ENCODE measurements at regions not wholly inside any gene's neighbourhood (a gene's known extent, or its start where the extent isn't known, plus 50 kb on each side); places are given as distances from the start of the nearest gene placed in this dataset.

DNA sequence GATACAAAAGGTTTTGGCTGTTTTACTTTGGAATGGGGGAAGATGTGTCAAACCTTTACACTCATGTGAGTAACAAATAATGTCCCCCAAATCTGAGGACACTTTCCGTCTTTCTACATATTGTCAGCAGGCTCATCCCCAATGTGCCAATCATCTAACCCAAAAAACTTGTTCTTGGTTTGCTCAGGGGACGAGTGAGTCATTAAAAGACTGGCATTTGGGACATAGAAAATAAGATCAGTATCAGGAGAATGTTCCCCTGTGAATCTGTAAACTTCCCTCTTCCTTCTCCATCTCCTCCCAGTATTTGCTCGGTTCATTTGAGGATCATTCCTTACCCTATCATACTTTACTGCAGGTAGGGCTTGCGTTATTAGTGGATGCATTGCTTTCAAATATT lies 194.1 kb upstream of the RUNX1 start:
- no peak for DNase-seq (ENCODE audit: low read depth in 2 of 3, low spot score in 2 of 3)

DNA sequence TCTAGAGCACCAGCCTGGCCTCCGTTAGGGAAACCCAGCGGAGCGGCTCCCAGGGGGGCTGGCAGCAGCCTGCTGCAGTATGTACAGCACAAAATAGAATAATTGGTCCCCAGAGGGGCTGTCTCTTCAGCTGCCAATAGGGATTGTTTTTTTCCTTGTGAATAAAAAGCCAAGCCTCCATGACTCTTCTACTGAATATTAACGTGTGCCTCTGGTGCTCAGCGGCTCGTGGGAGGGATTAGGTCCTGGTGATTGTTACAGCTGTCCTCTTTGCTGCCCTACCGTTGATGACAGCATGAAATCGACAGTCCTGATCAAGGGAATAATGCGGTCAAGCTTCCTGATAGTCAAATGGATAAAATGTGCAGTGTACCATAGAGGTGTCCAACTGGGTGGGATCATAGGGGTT lies 190.7 kb upstream of the RUNX1 start:
- DNase-seq (ENCODE audit: low read depth in 2 of 3, low spot score in 2 of 3): no peak

DNA sequence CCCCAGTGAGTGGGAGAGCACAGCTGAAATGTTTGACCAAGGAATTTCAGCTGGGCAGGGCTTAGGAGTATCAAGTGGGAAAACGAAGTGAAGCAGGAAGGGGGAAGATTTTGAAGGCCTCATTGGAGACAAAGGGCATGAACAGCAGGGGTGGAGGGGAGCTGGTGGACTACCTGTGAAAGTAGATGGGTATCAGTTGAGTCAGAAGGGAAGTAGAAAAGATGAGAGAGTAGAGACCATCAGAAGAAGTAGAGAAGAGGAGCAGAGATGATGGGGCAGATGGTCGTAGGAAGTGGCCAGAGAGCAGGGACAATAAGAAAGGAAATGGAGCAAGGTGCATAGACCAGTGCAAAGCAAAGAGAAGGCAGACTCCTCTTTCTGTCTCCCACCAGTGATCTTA lies 189.0 kb upstream of the RUNX1 start:
- DNase-seq (ENCODE audit: low read depth in 2 of 3, low spot score in 2 of 3): no peak

DNA sequence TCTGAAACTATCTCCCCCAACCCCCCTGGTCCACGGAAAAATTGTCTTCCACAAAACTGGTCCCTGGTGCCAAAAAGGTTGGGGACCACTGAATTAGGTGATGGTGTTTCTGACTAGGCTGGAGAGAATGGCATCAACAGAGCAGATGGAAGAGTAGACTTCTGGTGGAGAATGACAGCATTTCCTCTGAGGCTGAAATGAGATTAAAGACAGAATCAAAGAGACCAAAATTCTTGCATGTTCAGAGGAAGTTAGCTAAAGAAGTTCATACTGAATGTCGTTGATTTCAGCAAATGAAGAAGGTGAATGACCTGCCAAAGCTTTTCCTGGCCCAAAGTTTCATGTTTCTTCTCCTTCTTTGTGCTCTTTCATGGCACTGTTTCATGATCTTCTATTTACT lies 188.2 kb upstream of the RUNX1 start:
- no peak for DNase-seq (ENCODE audit: low read depth in 2 of 3, low spot score in 2 of 3)

DNA sequence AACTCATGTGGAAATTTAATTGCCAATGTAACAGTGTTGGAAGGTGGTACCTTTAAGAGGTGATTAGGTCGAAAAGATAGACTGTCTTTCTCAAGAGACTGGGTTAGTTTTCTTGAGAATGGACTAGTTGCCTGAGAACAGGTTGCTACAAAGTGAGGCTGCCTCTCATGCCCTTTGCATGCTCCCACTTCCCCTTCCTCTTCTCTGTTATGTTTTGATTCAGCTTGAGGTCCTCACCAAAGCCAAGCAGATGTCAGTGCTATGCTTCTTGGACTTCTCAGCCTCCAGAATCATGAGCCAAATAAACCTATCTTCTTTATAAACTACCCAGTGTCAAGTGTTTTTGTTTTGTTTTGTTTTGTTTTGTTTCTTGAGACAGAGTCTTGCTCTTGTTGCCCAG lies 187.0 kb upstream of the RUNX1 start:
- no peak for DNase-seq (ENCODE audit: low read depth in 2 of 3, low spot score in 2 of 3)

DNA sequence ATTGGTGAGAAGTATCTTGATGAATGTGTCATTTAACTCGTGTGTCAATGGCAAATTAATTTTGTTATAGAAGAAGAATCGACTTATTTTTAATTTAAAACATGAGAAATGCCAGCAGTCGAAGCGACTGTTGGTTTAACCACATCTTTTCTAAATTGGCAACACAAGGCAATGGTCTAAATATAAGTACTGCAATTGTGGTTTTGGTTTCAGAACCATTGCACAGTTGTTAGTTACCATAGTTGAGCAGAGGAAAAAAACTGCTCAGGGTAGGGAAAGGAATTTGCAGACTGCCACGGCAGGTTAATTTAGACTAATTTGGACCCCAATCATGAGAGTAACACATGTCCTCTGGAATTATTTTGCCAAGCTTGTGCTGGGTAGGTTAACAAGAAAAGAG lies 185.6 kb upstream of the RUNX1 start:
- no peak for DNase-seq (ENCODE audit: low read depth in 2 of 3, low spot score in 2 of 3)

DNA sequence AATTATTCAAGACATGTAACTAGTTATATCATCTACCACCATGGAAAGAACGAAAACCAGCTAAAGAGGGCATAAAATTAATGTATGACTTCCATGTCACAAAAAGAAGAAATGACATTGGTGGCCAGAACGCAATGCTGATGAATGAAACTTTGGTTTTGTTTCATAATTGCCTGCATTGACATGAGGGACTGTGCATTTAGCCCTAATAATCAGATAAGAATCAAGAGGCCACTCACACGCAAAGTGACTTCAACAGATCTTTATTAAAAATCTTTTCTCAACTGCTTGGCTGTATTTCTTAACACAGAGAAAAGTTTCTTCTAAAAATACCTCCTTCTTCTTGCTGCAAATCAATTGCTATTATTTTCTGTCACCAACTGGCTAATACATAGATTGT lies 184.7 kb upstream of the RUNX1 start:
- DNase-seq (ENCODE audit: low read depth in 2 of 3, low spot score in 2 of 3): no peak

DNA sequence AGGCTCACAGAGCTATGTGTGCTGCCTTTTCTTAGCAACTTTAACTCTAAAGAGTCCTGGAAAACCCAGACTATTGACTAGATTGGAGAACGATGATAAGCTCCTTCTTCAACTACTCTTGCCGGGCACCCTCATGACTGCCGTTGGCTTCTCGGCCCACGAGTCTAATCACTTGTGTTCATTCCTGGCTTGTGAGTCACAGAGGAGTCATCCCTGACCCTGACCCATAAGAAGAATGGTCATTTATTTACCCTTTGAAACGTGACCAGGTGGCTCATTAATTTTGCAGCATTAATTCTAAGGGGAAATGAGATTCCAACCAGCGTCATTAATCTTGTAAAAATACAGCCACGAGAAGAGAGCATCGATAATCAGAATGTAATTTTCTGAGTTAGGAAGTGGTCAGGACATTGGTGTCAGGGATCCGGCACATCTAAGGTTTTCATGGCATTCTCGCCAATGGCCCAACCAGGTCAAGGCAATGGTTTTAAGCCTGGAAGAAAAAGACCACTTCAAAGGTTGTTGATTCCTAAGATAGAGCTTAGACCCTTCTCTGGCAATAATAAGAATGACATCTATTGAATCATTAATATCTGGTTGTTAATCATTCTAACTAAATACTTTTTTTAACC lies 183.6 kb upstream of the RUNX1 start:
- DNase-seq (ENCODE audit: low read depth in 2 of 3, low spot score in 2 of 3): no peak

DNA sequence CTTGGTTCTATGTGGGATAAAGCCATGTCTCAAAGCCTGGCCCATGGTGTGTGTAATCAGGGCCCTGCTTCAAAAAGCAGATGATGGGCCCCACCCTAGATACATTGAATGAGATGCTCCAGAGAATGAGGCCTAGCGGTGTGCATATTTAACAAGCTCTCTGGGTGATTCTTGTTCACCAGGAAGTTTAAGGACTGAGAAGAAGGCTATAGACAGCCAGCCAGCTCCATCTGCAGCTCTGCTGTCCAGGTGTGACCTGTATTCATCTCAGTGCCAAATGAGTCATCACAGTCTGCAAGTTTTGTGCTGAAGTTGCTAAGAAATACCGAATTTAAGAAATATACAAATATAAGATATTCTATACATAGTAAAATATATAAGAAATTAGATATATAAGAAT lies 182.0 kb upstream of the RUNX1 start:
- no peak for DNase-seq (ENCODE audit: low read depth in 2 of 3, low spot score in 2 of 3)

DNA sequence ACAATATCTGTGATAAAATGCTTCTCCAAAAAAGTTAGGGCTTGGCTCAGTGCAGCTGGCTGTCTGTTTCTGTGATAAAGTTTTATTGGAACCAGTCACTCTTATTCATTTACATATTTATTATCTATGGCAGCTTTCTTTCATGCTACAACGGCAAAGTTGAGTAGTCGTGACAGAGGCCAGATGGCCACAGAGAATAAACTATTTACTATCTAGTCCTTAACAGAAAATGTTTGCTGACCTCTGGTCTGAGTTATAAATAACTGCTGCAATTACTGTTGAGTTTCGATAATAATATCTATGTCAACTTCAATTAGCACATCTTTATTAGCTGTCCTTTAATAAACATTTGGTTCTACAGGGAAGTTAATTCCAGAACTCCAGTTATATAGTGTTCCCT lies 180.2 kb upstream of the RUNX1 start:
- no peak for DNase-seq (ENCODE audit: low read depth in 2 of 3, low spot score in 2 of 3)

DNA sequence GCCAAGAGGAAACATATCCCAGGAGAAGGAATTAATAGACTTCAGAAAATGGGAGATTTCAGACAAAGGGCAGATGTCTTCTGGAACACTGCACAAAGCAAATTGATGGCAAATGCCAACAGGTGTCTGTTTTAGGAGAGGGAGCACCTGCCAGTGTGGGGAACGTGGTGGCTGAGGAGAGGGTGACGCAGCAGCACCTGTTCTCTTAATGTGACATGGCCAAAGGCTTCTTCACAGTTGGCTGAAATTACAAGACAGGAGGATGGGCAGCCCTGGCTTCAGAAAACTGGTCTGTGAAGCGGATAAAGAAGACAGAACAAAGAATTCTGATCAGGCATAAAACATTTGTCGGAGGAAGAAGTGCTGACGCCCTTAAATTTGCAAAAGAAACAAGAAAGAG lies 178.7 kb upstream of the RUNX1 start:
- DNase-seq (ENCODE audit: low read depth in 2 of 3, low spot score in 2 of 3): no peak

DNA sequence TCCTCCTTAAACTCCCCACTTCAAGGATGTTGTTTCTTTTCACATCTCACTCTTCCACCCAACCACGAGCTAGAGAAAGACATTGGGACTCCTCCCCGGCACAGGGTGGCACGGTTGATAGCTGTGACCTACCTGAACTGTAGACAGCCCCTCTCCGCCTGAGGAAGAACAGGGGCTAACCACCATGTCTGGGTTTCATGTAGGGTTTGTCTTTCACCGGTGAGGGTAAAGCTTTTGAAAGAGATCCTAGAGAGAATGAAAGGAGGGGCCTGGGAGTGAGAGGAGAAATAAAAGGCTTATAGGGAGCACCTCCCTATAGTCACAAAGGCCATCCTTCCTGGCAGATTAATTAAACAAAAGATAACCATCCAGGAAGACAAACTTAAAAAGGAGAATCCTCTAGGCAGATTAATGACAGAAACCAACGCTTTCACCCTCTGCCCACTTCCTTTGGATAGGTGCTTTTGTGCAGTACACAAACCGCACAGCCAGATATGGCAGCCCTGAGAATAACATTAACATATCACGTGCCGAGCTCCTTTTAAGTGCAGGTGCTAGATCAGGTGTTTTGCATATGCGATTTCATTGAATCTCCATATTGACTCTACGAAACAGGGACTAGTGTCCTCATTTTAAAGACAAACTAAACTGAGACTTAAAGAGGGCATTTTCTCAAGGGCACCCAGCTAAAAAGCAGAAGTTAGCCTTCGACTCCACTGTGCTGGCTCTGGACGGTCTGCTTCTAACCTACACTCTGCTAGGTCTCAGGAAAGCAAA lies 178.1 kb upstream of the RUNX1 start:
- no peak for DNase-seq (ENCODE audit: low read depth in 2 of 3, low spot score in 2 of 3)

DNA sequence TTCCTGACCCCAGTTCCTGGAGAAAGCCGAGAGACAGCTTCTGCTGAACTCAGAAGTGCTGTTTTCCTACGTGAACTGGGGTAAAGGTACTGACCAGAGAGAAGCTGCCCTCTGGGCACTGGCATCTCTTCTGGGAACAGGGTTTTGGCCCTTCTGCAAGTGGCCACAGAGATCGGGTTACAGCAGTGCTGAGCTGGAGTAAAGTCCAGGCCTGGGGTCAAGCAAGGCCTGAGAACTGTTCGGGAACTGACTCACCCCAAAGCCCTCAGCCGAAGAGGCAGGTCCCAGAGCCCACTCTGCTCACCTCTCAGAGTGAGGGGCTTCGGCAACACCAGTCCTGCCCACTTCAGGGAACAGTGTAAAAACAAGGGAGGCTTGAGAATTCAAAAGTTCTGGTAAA lies 177.2 kb upstream of the RUNX1 start:
- no peak for DNase-seq (ENCODE audit: low read depth in 2 of 3, low spot score in 2 of 3)

DNA sequence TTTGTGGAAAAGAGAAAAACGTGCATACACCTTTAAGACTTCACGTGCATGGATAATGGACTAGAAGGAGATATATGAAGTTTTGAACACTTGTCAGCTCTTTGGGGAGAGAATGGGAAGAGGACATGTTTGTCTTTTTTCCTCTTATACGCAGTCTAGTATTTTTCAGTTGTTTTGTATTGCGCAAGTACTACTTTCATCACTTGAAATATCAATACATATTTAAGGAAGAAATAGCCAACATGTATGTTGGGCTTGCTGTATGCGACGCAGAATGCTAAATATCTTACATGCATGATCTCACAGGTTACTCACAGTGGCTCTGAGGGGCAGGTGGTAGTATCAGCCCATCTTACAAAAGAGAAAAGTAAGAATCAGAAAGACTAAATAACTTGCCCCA lies 176.5 kb upstream of the RUNX1 start:
- no peak for DNase-seq (ENCODE audit: low read depth in 2 of 3, low spot score in 2 of 3)

DNA sequence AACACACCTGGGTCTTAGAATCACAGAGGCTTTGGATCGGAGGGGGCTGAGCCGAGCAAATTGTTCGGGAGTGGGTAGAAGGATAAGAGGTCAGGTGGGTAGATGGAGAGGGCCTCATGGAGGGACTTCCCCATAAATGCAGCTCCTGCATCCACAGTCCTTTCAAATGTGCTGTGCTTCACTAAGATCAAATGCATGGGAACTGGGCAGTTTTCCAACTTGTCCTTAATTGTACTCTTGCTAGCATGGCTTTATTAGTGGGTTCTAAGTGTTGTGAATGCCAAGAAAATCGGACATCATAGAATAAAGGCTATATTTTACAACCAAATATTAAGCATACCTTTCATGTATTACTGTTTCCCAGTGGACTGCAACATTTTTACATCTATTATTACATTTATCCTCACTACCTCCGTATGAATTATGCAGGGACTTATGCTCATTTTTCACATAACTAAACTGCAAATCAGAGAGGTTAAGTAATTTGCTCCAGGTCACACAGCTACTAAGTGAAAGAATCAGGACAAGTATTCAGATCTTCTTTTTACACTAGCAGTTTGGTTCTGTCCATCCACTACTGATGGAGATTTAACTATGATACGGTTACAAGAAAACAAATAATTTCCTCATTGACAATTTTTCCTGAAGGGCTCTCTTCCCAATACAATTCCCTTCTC lies 174.5 kb upstream of the RUNX1 start:
- no peak for DNase-seq (ENCODE audit: low read depth in 2 of 3, low spot score in 2 of 3)

DNA sequence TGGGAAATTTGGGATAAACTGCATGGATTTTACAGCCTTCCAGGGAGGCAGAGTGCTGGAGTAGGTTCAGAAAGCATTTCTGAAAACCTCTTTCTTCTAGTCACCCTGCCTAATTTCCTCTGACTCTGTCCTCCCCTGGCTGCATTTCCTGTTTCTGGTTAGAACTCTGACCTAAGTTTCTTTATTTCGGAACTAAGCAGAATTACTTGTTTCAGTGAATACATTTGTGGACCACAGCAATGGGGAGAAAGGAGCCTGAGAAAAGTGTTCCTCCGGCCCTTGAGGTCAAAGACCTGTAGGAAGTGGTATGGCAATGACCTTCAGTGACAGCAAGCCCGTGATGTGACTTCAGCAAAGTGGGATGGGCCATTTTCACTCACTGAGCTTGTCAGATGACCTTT lies 173.4 kb upstream of the RUNX1 start:
- DNase-seq (ENCODE audit: low read depth in 2 of 3, low spot score in 2 of 3): no peak

DNA sequence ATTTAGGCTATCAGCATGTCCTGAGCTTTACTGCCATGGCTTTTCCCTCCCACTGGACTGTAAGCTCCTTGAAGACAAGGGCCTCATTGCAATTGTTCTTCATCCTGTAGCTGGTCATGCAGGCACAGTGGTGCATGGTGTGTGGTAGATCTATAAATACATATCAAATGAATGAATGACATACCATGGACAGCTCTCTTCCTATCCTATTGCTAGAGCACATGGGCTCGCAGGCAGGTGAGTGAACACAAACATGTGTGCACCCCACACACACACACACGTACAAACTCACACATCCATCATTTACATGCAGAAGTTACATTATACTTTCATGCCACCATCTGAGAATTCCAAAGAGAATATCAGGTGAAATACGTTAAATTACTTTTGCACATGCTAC lies 172.9 kb upstream of the RUNX1 start:
- DNase-seq (ENCODE audit: low read depth in 2 of 3, low spot score in 2 of 3): no peak

DNA sequence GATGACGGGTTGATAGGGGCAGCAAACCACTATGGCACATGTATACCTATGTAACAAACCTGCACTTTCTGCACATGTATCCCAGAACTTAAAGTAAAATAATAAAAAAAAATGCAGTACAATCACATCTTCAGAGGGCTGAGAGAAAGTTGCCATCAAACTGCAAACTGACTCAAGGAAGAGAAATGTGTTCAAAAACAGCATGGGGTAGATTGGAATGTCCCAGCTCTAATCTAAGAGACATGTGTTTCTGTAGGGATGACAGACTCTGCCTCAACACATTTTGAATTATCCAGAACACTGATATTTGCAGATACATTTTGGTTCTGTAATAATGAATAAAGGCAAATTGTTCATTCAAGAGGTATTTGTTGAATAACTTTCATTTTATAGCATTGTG lies 171.2 kb upstream of the RUNX1 start:
- no peak for DNase-seq (ENCODE audit: low read depth in 2 of 3, low spot score in 2 of 3)

DNA sequence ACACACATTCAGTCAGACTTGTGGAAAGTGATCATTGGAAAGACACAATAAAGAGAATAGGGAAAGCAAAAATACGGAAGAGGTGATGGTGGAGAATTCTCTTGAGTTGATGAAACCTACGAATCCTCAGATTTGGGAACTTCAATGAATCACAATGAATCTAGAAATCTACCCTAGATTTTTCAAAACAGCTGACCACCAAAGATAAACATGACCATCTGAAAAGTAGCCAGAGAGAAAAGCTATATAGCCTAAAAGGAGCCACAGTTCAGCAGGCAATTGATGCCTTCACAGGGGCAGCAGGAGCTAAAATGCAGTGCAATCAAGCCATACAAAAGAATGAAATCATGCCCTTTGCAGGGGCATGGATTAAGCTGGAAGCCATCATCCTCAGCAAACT lies 170.6 kb upstream of the RUNX1 start:
- no peak for DNase-seq (ENCODE audit: low read depth in 2 of 3, low spot score in 2 of 3)

DNA sequence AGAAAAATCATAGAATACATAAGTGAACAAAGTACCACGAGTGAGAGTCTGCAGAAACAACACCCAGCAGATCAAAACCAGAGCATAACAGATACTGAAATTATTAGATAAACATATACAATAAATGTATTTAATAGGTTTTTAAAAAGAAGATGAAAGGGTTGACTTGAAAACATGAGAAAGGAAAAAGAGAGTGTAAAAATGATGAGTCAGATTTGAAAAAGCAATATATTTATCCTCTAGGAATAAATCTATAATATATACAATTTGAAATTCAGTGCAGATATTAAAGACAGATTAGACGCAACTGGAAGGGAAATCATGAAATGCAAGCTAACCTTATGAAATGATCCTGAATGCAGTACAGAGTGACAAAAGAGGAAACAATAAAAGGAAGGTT lies 170.2 kb upstream of the RUNX1 start:
- no peak for DNase-seq (ENCODE audit: low read depth in 2 of 3, low spot score in 2 of 3)

DNA sequence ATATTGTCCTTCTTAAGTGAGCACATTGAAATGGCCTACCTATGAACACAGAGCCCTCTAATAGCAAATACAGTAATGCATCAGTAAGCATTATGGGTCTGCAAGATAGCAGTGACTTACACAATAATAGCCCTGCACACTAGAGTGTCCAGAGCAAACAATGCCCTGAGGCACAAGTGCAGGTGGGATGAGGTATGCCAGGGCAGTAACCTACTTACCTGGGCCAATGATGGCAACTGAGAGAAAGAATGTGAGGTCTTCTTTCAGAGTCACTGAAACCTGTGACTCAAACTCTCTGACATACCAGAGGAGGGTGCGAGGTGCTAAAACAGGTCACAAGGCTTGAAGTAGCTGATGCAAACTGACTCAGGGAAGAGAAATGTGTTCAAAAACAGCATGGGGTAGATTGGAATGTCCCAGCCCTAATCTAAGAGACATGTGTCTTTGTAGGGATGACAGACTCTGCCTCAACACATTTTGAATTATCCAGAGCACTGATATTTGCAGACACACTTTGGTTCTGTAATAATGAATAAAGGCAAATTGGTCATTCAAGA lies 168.5 kb upstream of the RUNX1 start:
- no peak for DNase-seq (ENCODE audit: low read depth in 2 of 3, low spot score in 2 of 3)

DNA sequence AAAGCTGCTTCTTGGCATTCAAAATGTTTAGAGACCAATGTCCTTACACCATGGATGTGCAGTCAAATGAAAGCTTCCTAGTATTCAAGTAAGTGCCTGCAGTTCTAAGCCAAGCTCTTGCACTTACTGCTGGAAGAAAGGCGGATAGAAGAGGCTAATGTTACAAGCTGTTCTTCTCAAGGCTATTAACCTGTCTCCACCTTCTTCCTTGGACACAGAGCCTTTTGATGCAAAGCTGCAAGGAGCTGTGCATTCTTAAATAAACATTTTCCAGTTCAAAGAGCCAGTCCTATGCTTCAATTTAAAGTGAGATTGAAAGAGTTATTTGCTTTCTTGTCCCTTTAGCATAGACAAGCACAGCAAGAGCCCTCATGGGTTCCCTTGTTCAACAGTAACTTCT lies 167.9 kb upstream of the RUNX1 start:
- DNase-seq (ENCODE audit: low read depth in 2 of 3, low spot score in 2 of 3): no peak

All from activated CD8-positive, alpha-beta memory T cell treated with anti-CD3 and anti-CD28 coated beads for 48 hours (primary cell).